T47D (cell line): ENCODE measurements at regions not wholly inside any gene's neighbourhood (a gene's known extent, or its start where the extent isn't known, plus 50 kb on each side); places are given as distances from the start of the nearest gene placed in this dataset.

Experiments used
- DNase-seq, 2 experiments: peaks; one replicate each; pipeline versions ENCODE4 v3.0.0 to v3.0.0-alpha.2; 2011 to 2012; ENCODE audit warnings: low read depth in 1 of 2, low spot score in 1 of 2
- JUND ChIP-seq: IDR thresholded peaks from 2 replicates; pipeline ENCODE4 v1.6.1; 2012; ENCODE audit warnings: low read depth
- in situ Hi-C: cut with HindIII; loops from 2 replicates; pipeline ENCODE4 v1.10.0; 2016; ENCODE audit warnings: low sequenced_read_pairs, low pct_unique_long_range_greater_than_20kb

DNA sequence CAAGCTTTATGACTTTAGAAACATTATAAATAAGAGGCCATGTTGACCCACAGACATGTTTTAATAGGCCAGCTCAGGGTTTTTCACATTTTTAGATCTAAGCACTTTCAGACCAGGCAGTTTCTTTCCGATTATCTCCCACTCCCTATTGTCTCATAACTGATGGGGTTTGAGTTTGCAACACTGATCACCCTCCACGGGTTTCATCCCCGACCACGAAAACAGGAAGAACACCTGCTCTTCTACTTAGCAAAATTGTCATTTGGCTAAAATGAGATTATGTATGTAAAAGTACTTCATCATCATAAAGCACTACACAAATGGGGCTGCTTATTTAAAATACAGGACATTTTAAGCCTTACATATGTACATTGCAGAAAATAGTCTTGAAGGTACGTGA lies 407.9 kb downstream of the HNRNPD start:
- in situ Hi-C loops: no loop called here

DNA sequence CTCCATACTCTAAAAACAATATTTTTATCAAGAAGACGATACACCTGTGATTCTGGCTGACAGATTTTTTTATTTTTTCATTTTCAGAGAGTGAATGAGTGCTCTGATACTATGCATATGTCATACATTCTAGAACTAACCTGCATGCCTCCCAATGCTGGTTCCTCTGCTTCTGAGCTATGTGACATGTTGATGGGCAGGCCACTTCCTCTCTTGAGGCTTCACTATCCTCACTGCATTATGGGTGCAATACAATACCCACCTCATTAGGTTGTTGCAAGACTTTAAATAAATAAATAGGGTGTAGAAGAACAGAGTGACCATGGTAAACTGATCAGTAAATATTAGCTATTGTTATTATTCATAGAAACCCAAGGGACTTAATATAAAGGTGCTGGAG lies 408.3 kb downstream of the HNRNPD start:
- no peak for TF ChIP-seq JUND
- no peak for DNase-seq
- in situ Hi-C loops: no loop called here

More for the DNA sequence above, 407.9 kb downstream of the HNRNPD start:
- TF ChIP-seq JUND: no peak
- no peak for DNase-seq

DNA sequence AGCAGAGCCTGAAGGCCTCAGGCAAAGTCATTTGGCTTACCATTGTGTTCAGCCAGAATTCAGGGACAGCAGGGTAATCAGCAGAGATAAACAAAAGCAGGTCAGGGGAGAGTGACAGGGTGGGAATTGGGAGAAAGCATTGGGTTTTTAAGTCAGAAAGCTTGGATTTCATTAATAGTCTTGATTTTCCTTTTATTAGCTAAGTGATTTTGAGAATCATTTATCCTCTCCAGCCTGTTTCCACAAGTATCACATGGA lies 410.1 kb downstream of the HNRNPD start:
- in situ Hi-C loops: no loop called here
- no peak for TF ChIP-seq JUND
- DNase-seq: no peak

DNA sequence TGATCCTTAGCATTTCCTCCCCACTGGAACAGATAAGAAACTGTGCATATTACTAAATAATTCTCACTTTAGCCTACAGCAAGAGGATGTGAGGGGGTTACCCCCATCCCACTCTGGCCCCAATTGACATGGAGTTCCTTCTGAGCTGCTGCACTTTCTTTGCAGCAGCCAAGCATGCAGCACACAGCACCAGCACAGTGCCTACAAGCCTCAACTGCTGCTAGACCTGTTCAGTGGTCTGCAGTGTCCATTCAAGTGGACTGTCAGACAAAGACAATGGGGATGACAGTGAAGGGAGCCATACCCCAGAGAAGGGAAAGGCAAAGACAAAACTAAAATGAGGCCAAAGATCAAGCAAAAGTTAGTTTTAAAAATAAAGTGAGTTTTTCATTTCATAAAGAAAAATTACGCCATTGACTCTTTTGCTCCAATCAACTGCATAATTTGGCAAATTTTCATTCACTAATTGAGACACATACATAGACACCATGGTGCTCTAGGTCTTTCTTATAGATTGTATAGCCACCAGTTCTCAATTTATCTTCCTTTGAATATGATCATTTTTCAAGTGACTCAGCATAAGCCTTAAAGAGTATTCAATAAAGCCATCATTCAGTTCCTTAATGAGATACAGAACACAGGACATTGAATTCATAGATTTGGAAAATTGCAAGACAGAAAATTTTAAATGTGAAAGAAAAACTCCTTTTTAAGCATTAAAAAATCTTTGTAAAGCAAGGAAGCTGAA lies 410.6 kb downstream of the HNRNPD start:
- in situ Hi-C loops: no loop called here
- no peak for TF ChIP-seq JUND
- DNase-seq: no peak

DNA sequence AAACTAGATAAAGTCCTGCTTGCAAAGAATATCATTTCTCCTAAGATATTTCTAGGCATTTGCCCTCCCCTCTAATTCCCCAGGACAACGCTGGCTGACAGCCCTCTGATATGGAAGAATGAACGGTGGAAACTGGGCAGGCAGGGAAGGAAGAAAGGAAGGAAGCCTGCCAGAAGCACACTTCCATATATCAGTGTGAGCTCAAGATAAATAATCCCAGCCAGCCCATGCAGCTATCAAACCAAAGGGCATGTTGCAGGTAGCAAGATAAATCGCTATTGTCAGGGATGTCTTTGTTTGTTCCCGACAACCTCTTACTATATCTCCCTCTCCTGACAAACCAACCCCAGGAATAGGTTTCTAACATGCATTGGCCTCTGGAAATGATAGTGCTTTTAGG lies 412.8 kb downstream of the HNRNPD start:
- no peak for TF ChIP-seq JUND
- in situ Hi-C loops: no loop called here

DNA sequence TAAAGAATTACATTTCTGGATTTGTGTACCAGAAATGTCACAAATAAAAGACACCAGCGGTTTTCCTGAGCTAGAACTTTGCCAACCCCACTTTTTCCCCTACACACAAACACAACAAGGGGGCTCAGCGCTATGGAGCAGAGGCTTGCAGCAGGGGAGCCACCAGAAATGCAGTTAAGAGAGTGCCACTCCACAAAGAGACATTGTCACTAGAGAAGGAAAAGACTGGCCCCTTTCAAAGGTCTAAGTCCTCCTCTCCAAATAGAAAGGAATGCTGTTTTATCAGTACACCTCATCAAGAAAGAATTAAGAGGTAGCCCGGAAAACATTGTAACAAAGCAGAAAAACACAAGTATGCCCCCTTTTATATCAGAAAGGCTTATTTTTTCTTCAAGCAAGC lies 419.5 kb downstream of the HNRNPD start:
- no peak for TF ChIP-seq JUND
- in situ Hi-C loops: no loop called here
- DNase-seq: no peak

More for the DNA sequence above, 412.8 kb downstream of the HNRNPD start:
- DNase-seq: no peak

DNA sequence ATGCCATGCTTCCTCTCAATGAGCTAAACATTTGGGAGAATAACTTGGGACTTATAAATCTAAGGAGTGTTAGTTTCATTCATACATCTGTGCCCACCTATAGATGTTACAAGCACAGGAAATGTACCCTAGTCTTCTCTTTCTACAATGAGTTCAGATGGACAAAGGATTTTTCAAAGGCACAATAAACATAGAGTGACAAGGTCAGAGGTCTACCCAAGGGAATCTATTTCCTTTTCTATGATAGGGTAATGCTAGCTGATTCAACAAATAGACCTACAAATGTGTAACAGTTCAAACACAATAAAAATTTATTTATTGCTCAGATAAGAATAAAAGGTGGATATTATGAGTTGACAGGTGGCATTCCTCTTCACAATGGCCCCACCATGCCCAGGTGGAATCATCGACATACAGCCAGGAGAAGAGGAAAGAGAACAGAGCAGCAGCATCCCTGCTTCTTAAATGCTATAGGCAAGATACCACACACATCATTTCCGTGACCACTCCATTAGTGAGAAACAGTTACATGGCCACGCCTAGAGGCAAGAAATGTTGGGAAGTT lies 421.8 kb downstream of the HNRNPD start:
- DNase-seq: no peak
- in situ Hi-C loops: no loop called here
- TF ChIP-seq JUND: no peak

DNA sequence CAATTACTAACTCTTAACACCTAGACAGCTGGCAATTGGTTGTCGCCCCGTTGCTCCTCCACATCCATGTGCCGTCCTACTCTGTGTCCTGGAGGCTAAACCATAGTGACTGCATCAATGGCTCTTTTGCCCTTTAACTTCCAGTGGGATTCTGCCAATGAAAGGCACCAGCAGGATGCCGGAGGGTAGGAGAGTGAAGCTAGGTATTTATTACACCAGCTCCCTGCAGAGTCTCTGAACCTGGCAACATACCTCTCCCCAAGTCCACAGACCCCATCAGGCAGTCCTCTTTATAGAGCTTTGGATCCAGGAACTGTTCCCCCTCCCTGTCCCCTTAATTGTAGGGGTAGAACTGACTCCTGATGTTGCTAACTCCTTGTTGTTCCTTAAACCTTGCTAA lies 426.8 kb downstream of the HNRNPD start:
- TF ChIP-seq JUND: no peak
- DNase-seq: no peak
- in situ Hi-C loops: no loop called here

DNA sequence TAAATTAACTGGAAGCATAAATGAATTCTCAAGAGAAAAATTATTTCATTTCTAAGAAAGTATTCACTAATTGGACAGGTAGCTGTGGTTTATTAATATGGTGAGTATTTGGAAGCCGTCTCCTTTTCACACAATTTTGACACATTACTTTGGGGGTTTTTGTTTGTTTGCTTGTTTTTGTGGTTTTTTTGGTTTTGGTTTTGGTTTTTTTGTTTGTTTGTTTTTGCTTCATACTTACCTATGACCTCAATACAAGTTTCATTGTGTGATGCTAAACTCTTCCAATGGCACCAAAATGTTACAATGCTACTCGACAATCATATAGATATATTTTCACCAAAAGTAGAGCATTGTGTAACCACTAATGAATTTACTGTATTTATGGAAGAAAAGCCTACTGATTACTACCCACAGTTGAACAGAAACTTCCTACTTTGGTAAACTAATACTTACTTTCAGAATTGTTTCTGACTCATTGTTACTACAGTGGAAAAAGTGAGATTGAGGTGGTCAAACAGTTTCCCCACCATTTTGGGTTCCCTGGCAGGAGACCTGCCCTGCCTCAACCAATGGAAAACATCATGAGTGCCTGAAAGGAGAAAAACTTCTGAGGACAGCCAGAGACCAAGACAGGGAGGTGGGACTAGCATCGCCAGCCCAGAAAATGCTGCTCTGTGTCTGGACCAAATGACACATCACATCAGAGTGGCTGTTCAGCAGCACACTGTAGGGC lies 443.1 kb downstream of the HNRNPD start:
- no peak for DNase-seq
- no peak for TF ChIP-seq JUND
- in situ Hi-C loops: no loop called here

DNA sequence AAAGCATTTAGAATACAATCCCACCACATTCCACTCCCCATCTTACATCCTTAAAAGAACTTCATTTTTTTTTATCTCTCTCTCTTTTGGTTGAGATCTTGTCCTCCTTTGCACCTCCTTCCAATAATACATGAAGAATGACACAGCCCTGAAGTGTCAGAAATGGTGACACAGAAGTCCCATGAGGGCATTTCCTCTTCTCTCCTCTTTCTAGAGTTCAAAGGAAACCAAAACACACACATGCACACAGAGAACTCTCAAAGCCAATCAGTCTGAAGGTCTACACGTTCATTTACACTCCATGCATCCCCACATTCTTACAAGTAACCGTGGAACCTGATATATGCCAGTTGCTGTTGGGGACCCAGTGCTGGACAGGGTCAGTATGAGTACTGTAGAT lies 450.7 kb downstream of the HNRNPD start:
- in situ Hi-C loops: no loop called here
- no peak for DNase-seq
- no peak for TF ChIP-seq JUND

DNA sequence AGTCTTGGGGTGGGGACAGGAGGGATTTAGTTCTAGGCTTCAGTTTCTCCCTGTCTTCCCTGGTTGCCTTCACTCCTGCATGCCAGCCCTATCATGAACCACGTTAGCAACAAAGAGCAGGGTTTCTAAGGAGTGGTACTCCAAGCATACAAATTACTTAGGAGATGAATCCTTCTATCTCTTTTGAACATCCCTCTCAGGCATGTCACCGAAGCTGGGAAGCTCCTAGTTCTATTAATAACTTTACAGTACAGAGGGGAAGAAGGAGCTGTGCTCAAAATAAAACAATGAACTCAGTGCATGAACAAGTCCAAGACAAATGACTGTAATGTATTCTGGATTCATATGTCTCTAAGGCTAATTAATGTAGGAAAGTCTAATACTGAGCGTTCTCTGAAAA lies 450.6 kb upstream of the RASGEF1B start:
- no peak for TF ChIP-seq JUND
- no peak for DNase-seq
- in situ Hi-C loops: no loop called here

DNA sequence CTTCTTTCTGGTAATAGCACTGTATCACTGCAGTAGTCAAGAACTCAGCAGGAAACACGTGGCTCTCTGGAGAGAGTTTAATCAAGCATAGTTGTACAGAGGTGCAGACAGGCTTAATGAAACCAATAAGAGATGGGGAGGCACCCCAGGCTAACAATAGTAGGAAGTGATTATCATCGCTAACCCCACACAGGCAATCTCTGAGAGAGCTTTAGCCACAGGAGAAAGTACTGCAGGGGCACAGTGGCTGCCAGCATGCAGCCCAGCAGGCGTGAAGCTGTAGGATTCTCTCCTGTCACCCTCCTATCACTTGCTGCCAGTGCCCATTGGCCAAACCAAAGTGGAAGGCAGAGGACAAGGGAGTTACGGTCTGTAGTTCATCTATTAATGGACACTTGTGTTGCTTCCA lies 450.0 kb upstream of the RASGEF1B start:
- TF ChIP-seq JUND: no peak
- no peak for DNase-seq
- in situ Hi-C loops: no loop called here

DNA sequence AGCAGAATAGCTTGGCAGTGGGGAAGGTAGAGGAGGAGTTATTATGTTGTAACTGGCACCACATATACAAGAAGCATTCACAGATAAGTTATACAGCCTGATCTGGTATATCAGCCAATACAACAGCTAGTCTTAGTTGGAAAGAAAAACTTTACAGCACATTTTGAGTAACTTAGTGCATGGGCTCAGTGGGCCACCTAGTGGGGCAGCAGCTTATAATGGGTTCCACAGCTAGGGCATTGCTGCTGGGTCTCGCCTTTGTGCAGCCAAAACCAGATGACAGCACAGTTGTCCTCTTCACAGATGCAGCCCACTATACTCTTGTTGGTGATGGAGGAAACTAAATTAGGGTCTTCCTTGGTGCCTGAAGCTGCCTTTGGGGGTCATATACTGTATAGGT lies 448.1 kb upstream of the RASGEF1B start:
- in situ Hi-C loops: no loop called here
- DNase-seq: no peak
- no peak for TF ChIP-seq JUND
